ENCODE measurements at regions not wholly inside any gene's neighbourhood (a gene's known extent, or its start where the extent isn't known, plus 50 kb on each side); places are given as distances from the start of the nearest gene placed in this dataset.

- no peak for TF ChIP-seq CTCF (IDR thresholded peaks at IDR 0.05; ENCODE audit: insufficient read depth, low read depth, low read length)
- no peak for DNase-seq (ENCODE audit: low read depth)
- H3K4me3 ChIP-seq (ENCODE audit: low read depth, low read length) = no peak overlapping the region
Observed at GRCh38 chr12:4137441-4137840, 136.1 kb upstream of the CCND2 start.

GRCh38 chr12:4137015-4137414 is 136.5 kb upstream of the CCND2 start:
- DNase-seq (ENCODE audit: low read depth) = no peak
- no peak overlapping the region for H3K4me3 ChIP-seq (ENCODE audit: low read depth, low read length)
- no peak for TF ChIP-seq CTCF (IDR thresholded peaks at IDR 0.05; ENCODE audit: insufficient read depth, low read depth, low read length)

GRCh38 chr12:4135919-4136605 is 137.5 kb upstream of the CCND2 start:
- no peak overlapping the region for H3K4me3 ChIP-seq (ENCODE audit: low read depth, low read length)
- DNase-seq (ENCODE audit: low read depth) = peak; percentile 61
- no peak for TF ChIP-seq CTCF (IDR thresholded peaks at IDR 0.05; ENCODE audit: insufficient read depth, low read depth, low read length)

GRCh38 chr12:4134448-4135263 is 138.9 kb upstream of the CCND2 start:
- TF ChIP-seq CTCF (IDR thresholded peaks at IDR 0.05; ENCODE audit: insufficient read depth, low read depth, low read length) = no peak
- H3K4me3 ChIP-seq (ENCODE audit: low read depth, low read length) = no peak overlapping the region
- DNase-seq (ENCODE audit: low read depth) = no peak

- no peak overlapping the region for H3K4me3 ChIP-seq (ENCODE audit: low read depth, low read length)
- DNase-seq (ENCODE audit: low read depth) = no peak
- TF ChIP-seq CTCF (IDR thresholded peaks at IDR 0.05; ENCODE audit: insufficient read depth, low read depth, low read length) = no peak
Observed at GRCh38 chr12:4133636-4134447, 139.7 kb upstream of the CCND2 start.

GRCh38 chr12:4133029-4133428 is 140.5 kb upstream of the CCND2 start:
- no peak for DNase-seq (ENCODE audit: low read depth)
- no peak for TF ChIP-seq CTCF (IDR thresholded peaks at IDR 0.05; ENCODE audit: insufficient read depth, low read depth, low read length)
- H3K4me3 ChIP-seq (ENCODE audit: low read depth, low read length) = no peak overlapping the region
